GM12878 (cell line): ENCODE measurements at regions not wholly inside any gene's neighbourhood (a gene's known extent, or its start where the extent isn't known, plus 50 kb on each side); places are given as distances from the start of the nearest gene placed in this dataset.

ENCODE experiments used
- ATAC-seq: fragments of 200-7000 bp; cut with Tn5 transposase; 3 replicates; pipeline ENCODE4 v1.9.1; 2020; ENCODE audit warnings: mild to moderate bottlenecking, moderate library complexity
- BruUV-seq: library from RNA; stranded (reverse); fragments of 400-500 nt; replicated peaks from 2 replicates; lab custom pipeline; 2021; lab: Mats Ljungman, UMichigan
- CTCF ChIA-PET: fragments of 300-600 bp; sonication (Branson Sonifier 250); formaldehyde crosslinking; extraction: SDS; loops from one replicate; lab custom pipeline; 2021; ENCODE audit warnings: inconsistent platforms; lab: Yijun Ruan, JAX
- POLR2A ChIA-PET: fragments of 350-600 bp; formaldehyde crosslinking; extraction: SDS; loops from one replicate; lab custom pipeline; 2021; ENCODE audit warnings: inconsistent platforms; lab: Charles Lee
- RAD21 ChIA-PET: fragments of 300-600 bp; sonication (Branson Sonifier 250); formaldehyde crosslinking; loops from one replicate; lab custom pipeline; 2023; ENCODE audit warnings: antibody characterized with exemption; ENCODE audit not compliant: unreplicated experiment; lab: Charles Lee
- SMC1A ChIA-PET: fragments of 300-600 bp; sonication (Branson Sonifier 250); formaldehyde crosslinking; loops from one replicate; lab custom pipeline; 2023; ENCODE audit not compliant: unreplicated experiment, uncharacterized antibody; lab: Charles Lee
- DNase-seq: peaks from one replicate; pipeline ENCODE4 v3.0.0-alpha.2; 2011; ENCODE audit warnings: low read depth, low spot score
- FAIRE-seq: peaks from 3 replicates; lab custom pipeline; 2011; peaks lifted over from hg19 to GRCh38; lab: Jason Lieb, UNC
- H2AFZ ChIP-seq: 2 replicates; pipeline ENCODE4 v1.6.0; 2011; ENCODE audit warnings: low read depth, low read length, control low read depth; ENCODE audit not compliant: control insufficient read depth
- H3K27ac ChIP-seq: 2 replicates; pipeline ENCODE4 v1.5.1; 2011; ENCODE audit warnings: control low read depth; ENCODE audit not compliant: control insufficient read depth, insufficient read depth
- H3K27me3 ChIP-seq, 2 experiments: replicated peaks in 1 of 2; 2 replicates each; pipeline versions ENCODE4 v1.6.0 to v1.6.1; 2011; ENCODE audit warnings: low read length in 1 of 2; ENCODE audit not compliant: control insufficient read depth in 2 of 2, insufficient read depth in 2 of 2
- H3K36me3 ChIP-seq, 2 experiments: 2 replicates each; pipeline ENCODE4 v1.5.1; 2011; ENCODE audit warnings: low read length in 1 of 2; ENCODE audit not compliant: control insufficient read depth in 2 of 2, insufficient read depth in 2 of 2
- H3K4me1 ChIP-seq: 2 replicates; pipeline ENCODE4 v1.6.1; 2011; ENCODE audit warnings: mild to moderate bottlenecking, low read length, moderate library complexity, mixed read lengths; ENCODE audit not compliant: control insufficient read depth, insufficient read depth
- H3K4me2 ChIP-seq: 2 replicates; pipeline ENCODE4 v1.6.0; 2011; ENCODE audit warnings: control low read depth; ENCODE audit not compliant: control insufficient read depth, insufficient read depth
- H3K4me3 ChIP-seq: fragments of 200-600 bp; sonication (generic); 2 replicates; pipeline ENCODE4 v1.5.1; 2016
- H3K79me2 ChIP-seq: 2 replicates; pipeline ENCODE4 v1.6.0; 2011; ENCODE audit warnings: low read length; ENCODE audit not compliant: control insufficient read depth, insufficient read depth
- H3K9ac ChIP-seq: 2 replicates; pipeline ENCODE4 v1.8.0; 2011; ENCODE audit warnings: low read length, control low read depth, mixed read lengths; ENCODE audit not compliant: control insufficient read depth, insufficient read depth
- H3K9me3 ChIP-seq: replicated peaks from 3 replicates; pipeline ENCODE4 v1.5.1; 2011; ENCODE audit warnings: mild to moderate bottlenecking, low read length; ENCODE audit not compliant: control insufficient read depth, insufficient read depth
- H4K20me1 ChIP-seq: 2 replicates; pipeline ENCODE4 v1.6.0; 2011; ENCODE audit not compliant: control insufficient read depth, insufficient read depth
- EED ChIP-seq: sonication (generic); IDR thresholded peaks from 2 replicates; pipeline ENCODE4 v1.6.1; 2016; ENCODE audit warnings: antibody characterized with exemption, low read depth
- HCFC1 ChIP-seq: fragments of 150-350 bp; IDR thresholded peaks from 2 replicates; pipeline ENCODE4 v1.6.1; 2014; ENCODE audit warnings: low read length
- MTA2 ChIP-seq: fragments of 450-650 bp; IDR thresholded peaks from 2 replicates; pipeline ENCODE4 v1.6.1; 2016; ENCODE audit warnings: low read depth, mild to moderate bottlenecking, moderate library complexity
- MTA3 ChIP-seq: IDR thresholded peaks from 2 replicates; pipeline ENCODE4 v1.6.1; 2012; ENCODE audit warnings: low read length, inconsistent platforms, borderline replicate concordance
- MYB ChIP-seq: fragments of 150-350 bp; IDR thresholded peaks from 2 replicates; pipeline ENCODE4 v1.6.1; 2014; ENCODE audit warnings: mild to moderate bottlenecking, low read depth, low read length, borderline replicate concordance
- NFYA ChIP-seq: IDR thresholded peaks from 2 replicates; pipeline ENCODE4 v1.6.1; 2011; ENCODE audit warnings: low read depth, mild to moderate bottlenecking, low read length, improper control_type of control experiment, borderline replicate concordance
- PAX5 ChIP-seq: IDR thresholded peaks from 2 replicates; pipeline ENCODE4 v1.6.1; 2011; ENCODE audit warnings: low read depth, low read length, borderline replicate concordance
- POLR2AphosphoS2 ChIP-seq: IDR thresholded peaks from 2 replicates; pipeline ENCODE4 v1.6.1; 2011; ENCODE audit warnings: low read depth, mild to moderate bottlenecking, low read length, improper control_type of control experiment, moderate library complexity
- SMAD5 ChIP-seq: IDR thresholded peaks from 2 replicates; pipeline ENCODE4 v1.6.1; 2016; ENCODE audit warnings: antibody characterized with exemption, low read depth
- TCF3 ChIP-seq: IDR thresholded peaks from 2 replicates; pipeline ENCODE4 v1.6.1; 2012; ENCODE audit warnings: low read depth, mild to moderate bottlenecking, low read length, borderline replicate concordance; ENCODE audit not compliant: insufficient read depth
- USF1 ChIP-seq: IDR thresholded peaks from 2 replicates; pipeline ENCODE4 v1.6.1; 2011; ENCODE audit warnings: borderline replicate concordance, low read depth, mild to moderate bottlenecking, moderate library complexity, mixed read lengths, low read length; ENCODE audit not compliant: insufficient read depth; ENCODE audit errors: extremely low read length
- WGBS: methylation state at CpG from one replicate; pipeline ENCODE4 v1.1.6; 2016; ENCODE audit warnings: low lambda C conversion rate; ENCODE audit not compliant: insufficient replicate concordance, insufficient coverage; ENCODE audit errors: missing lambda C conversion rate; 5-methylcytosine and 5-hydroxymethylcytosine counted together
- in situ Hi-C: fragments of 300-500 bp; cut with MboI; formaldehyde crosslinking; loops from 9 replicates; pipeline ENCODE4 v1.14.3; 2018; ENCODE audit warnings: mixed read lengths
- intact Hi-C: fragments of 100-400 bp; cut with micrococcal nuclease; formaldehyde crosslinking; loops from one replicate; pipeline ENCODE4 v1.14.2; 2022; ENCODE audit not compliant: unreplicated experiment

DNA sequence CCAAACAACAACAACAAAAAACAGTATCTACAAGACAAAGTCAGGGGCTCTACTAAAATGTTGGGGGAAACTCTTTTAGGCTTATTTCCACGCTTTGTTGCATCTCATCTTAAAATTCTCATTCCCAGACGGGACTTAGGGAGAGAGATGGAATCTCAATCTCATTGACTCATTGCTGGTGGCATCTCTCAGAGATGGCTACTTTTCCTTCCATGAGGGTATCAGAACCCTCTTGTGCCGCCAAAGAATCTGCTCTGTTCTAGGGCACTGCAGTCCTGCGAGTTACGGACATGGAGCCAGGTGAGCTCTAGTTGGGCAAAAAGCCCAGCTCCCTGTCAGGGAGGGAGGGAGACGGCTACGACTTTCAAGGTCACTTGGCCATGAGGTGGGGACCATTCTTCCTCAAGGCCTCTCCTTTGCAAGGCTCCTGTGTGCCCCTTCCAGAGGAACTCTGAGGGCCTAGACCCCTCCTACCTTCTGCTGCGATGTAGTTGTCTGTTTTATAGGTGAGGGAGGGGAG lies 68.0 kb downstream of the MYCN start:
- FAIRE-seq (no peak), ATAC-seq (no peak), DNase-seq (no peak)
- Histone ChIP-seq H3K4me2 (no peak overlapping the region), H3K36me3 (no peaks in the 10 kb centered on the region), H3K9ac (no peak overlapping the region), H4K20me1 (no peaks in the 10 kb centered on the region), H2AFZ (no peak overlapping the region), H3K9me3 (no peaks in the 10 kb centered on the region), H3K27ac (no peak overlapping the region), H3K4me3 (no peak overlapping the region), H3K4me1 (no peaks in the 10 kb centered on the region), H3K27me3 (peaks cover 2 to 9% of the 10 kb centered on the region in 2 experiments; a peak in 3 of 4 replicates), H3K79me2 (no peaks in the 10 kb centered on the region)
- TF ChIP-seq HCFC1 (no peak), TCF3 (no peak), MTA3 (no peak), NFYA (no peak), POLR2AphosphoS2 (no peak), EED (no peak), SMAD5 (no peak), PAX5 (no peak), USF1 (no peak), MYB (no peak), MTA2 (no peak)
- in situ Hi-C loops: no loop called here
- ChIA-PET RAD21 (no interaction called here), CTCF (no interaction called here), SMC1A (no interaction called here), POLR2A (no interaction called here)
- intact Hi-C loops: no loop called here
- no TSS peak for BruUV-seq
- 7% methylated on average over 8 of the region's 8 CpGs for WGBS
